ENCODE measurements at regions not wholly inside any gene's neighbourhood (a gene's known extent, or its start where the extent isn't known, plus 50 kb on each side); places are given as distances from the start of the nearest gene placed in this dataset.

GRCh38 chr7:113996405-113996804 lies 77.6 kb upstream of the PPP1R3A start:
- Mint-ChIP-seq H3K27ac (no peak overlapping the region), H3K4me1 (ENCODE audit: low read depth) (no peaks in the 10 kb centered on the region), H3K27me3 (no peaks in the 10 kb centered on the region), H3K9me3 (peaks cover 2% of the 10 kb centered on the region), H3K36me3 (ENCODE audit: low read depth) (no peaks in the 10 kb centered on the region), H3K4me3 (no peak overlapping the region)

DNA sequence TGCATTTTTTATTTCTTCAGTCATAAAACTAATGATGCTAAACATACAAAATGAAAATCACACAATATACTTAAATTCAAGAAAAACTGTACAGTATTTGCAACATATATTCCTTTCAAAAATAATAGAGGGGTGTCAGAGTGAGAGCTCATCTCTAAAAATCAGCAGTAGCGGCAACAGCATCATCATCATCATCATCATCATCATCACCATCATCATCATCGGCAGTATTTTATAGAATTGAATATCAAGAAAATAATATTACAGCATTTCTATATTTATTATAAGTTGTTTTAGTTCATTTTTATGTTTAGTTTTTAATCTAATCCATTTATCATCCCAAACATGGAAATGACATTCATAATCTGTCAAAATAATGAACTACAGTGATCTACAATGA lies 67.4 kb upstream of the PPP1R3A start:
- H3K27me3 Mint-ChIP-seq = no peaks in the 10 kb centered on the region
- no peak overlapping the region for H3K27ac Mint-ChIP-seq
- no peak overlapping the region for H3K4me3 Mint-ChIP-seq

GRCh38 chr7:113976508-113976907 lies 57.7 kb upstream of the PPP1R3A start:
- Mint-ChIP-seq H3K4me3 (no peak overlapping the region), H3K27ac (no peak overlapping the region), H3K36me3 (ENCODE audit: low read depth) (no peaks in the 10 kb centered on the region), H3K27me3 (no peaks in the 10 kb centered on the region), H3K9me3 (no peaks in the 10 kb centered on the region), H3K4me1 (ENCODE audit: low read depth) (no peaks in the 10 kb centered on the region)

More for the DNA sequence above, 67.4 kb upstream of the PPP1R3A start:
- Mint-ChIP-seq H3K36me3 (ENCODE audit: low read depth) (no peaks in the 10 kb centered on the region), H3K9me3 (no peaks in the 10 kb centered on the region), H3K4me1 (ENCODE audit: low read depth) (no peaks in the 10 kb centered on the region)

DNA sequence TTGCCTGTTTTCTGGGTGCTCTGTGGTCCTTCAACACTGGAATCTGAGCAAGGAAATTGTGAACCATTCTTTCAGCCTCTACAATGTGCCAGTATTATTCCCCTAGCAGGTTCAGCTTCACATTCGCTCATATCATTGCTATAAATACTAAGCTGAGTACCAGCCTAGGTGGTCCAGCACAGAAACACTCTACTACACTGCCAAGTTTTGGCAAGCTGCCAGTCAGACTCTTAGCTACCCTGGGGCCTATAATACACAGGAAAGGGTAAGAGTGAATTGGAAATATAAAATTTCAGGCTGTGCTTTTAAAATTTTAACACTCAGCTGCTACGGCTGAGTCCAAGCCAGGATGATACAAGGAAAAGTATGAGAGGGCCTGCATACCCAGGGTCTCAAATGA lies 49.9 kb upstream of the PPP1R3A start:
- H3K36me3 Mint-ChIP-seq (ENCODE audit: low read depth) = no peaks in the 10 kb centered on the region
- H3K27ac Mint-ChIP-seq = no peak overlapping the region
- peaks cover 3% of the 10 kb centered on the region for H3K9me3 Mint-ChIP-seq
- no peaks in the 10 kb centered on the region for H3K27me3 Mint-ChIP-seq
- no peak overlapping the region for H3K4me3 Mint-ChIP-seq
- H3K4me1 Mint-ChIP-seq (ENCODE audit: low read depth) = no peaks in the 10 kb centered on the region

All from stimulated activated naive CD8-positive, alpha-beta T cell treated with anti-CD3 and anti-CD28 coated beads, Interleukin-15, Interleukin-2, amounts not matched to agents 100 ng/mL and 50 ng/mL, for 24 hours (primary cell).